Hepatocyte (in vitro differentiated cells): ENCODE measurements at regions not wholly inside any gene's neighbourhood (a gene's known extent, or its start where the extent isn't known, plus 50 kb on each side); places are given as distances from the start of the nearest gene placed in this dataset.

ENCODE experiments used
- CTCF ChIP-seq: fragments of 200-600 bp; sonication (generic); IDR thresholded peaks from 2 replicates; pipeline ENCODE4 v1.5.1; 2016; ENCODE audit warnings: antibody characterized with exemption, mild to moderate bottlenecking; ENCODE audit not compliant: poor library complexity
- EZH2 ChIP-seq: fragments of 200-600 bp; sonication (generic); IDR thresholded peaks from 2 replicates; pipeline ENCODE4 v1.6.1; 2016; ENCODE audit warnings: antibody characterized with exemption, mild to moderate bottlenecking, borderline replicate concordance

- TF ChIP-seq CTCF (no peak), EZH2 (no peak)
Observed at GRCh38 chr20:22307409-22307808, 277.0 kb downstream of the FOXA2 start.
